Spinal cord (tissue), 9 donors: ENCODE measurements at regions not wholly inside any gene's neighbourhood (a gene's known extent, or its start where the extent isn't known, plus 50 kb on each side); places are given as distances from the start of the nearest gene placed in this dataset.

ENCODE experiments used
- DNase-seq, 6 donors: peaks; one replicate each; pipeline versions ENCODE4 v3.0.0 to v3.0.0-alpha.2; 2013 to 2015; ENCODE audit warnings: low spot score in 6 of 6, low read depth in 4 of 6
- H3K27ac ChIP-seq: one replicate; pipeline ENCODE4 v1.5.1; 2013; ENCODE audit warnings: low read depth, low read length, control low read depth
- H3K27me3 ChIP-seq: one replicate; pipeline ENCODE4 v1.6.1; 2013; ENCODE audit warnings: low read length; ENCODE audit not compliant: control insufficient read depth, insufficient read depth
- H3K36me3 ChIP-seq: one replicate; pipeline ENCODE4 v1.6.1; 2013; ENCODE audit warnings: low read length; ENCODE audit not compliant: control insufficient read depth, insufficient read depth
- H3K4me1 ChIP-seq: one replicate; pipeline ENCODE4 v1.6.1; 2013; ENCODE audit warnings: low read length; ENCODE audit not compliant: control insufficient read depth, insufficient read depth
- H3K4me3 ChIP-seq: one replicate; pipeline ENCODE4 v1.5.1; 2013; ENCODE audit warnings: low read depth, low read length, control low read depth
- H3K9me3 ChIP-seq: one replicate; pipeline ENCODE4 v1.6.1; 2013; ENCODE audit warnings: low read length; ENCODE audit not compliant: control insufficient read depth, insufficient read depth
- WGBS: methylation state at CpG from one replicate; pipeline ENCODE4 v1.1.5; 2013; ENCODE audit warnings: missing lambda C conversion rate; ENCODE audit not compliant: insufficient coverage; 5-methylcytosine and 5-hydroxymethylcytosine counted together
- donor health status: healthy.

DNA sequence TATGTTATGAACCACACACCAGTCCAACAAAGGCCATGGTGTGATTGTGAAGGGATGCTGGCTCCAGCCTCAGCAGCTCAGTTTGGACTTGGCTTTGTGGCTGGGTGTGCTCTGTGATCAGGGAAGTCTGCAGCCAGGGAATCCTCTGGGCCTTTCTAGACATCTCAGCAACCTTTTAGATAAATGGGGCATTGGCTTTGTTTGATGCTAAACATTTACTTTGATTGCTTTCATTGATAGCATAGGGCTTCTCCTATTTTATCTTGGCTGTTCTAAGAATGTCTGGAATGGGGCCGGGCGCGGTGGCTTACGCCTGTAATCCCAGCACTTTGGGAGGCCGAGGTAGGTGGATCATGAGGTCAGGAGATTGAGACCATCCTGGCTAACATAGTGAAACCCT is 104.5 kb downstream of the VAPA start:
- H3K27me3 ChIP-seq: no peaks in the 10 kb centered on the region
- H3K9me3 ChIP-seq: no peaks in the 10 kb centered on the region
- DNase-seq: no peak
- no peak overlapping the region for H3K4me3 ChIP-seq
- H3K27ac ChIP-seq: no peak overlapping the region
- H3K36me3 ChIP-seq: no peaks in the 10 kb centered on the region
- H3K4me1 ChIP-seq: no peaks in the 10 kb centered on the region
- no CpG with 5 or more reads among the region's 5 CpGs for WGBS

- H3K27ac ChIP-seq: no peak overlapping the region
- DNase-seq: no peak
- no CpG with 5 or more reads among the region's 6 CpGs for WGBS
- no peak overlapping the region for H3K4me3 ChIP-seq
- no peaks in the 10 kb centered on the region for H3K27me3 ChIP-seq
- H3K36me3 ChIP-seq: no peaks in the 10 kb centered on the region
- no peaks in the 10 kb centered on the region for H3K9me3 ChIP-seq
- H3K4me1 ChIP-seq: no peaks in the 10 kb centered on the region
Observed at GRCh38 chr18:10020171-10020570, 106.4 kb downstream of the VAPA start.

GRCh38 chr18:10022365-10022764 is 108.5 kb downstream of the VAPA start:
- Histone ChIP-seq H3K36me3 (no peaks in the 10 kb centered on the region), H3K27me3 (no peaks in the 10 kb centered on the region), H3K4me1 (no peaks in the 10 kb centered on the region), H3K9me3 (no peaks in the 10 kb centered on the region), H3K27ac (no peak overlapping the region), H3K4me3 (no peak overlapping the region)
- 87% methylated on average over 4 of the region's 4 CpGs for WGBS
- DNase-seq: no peak

DNA sequence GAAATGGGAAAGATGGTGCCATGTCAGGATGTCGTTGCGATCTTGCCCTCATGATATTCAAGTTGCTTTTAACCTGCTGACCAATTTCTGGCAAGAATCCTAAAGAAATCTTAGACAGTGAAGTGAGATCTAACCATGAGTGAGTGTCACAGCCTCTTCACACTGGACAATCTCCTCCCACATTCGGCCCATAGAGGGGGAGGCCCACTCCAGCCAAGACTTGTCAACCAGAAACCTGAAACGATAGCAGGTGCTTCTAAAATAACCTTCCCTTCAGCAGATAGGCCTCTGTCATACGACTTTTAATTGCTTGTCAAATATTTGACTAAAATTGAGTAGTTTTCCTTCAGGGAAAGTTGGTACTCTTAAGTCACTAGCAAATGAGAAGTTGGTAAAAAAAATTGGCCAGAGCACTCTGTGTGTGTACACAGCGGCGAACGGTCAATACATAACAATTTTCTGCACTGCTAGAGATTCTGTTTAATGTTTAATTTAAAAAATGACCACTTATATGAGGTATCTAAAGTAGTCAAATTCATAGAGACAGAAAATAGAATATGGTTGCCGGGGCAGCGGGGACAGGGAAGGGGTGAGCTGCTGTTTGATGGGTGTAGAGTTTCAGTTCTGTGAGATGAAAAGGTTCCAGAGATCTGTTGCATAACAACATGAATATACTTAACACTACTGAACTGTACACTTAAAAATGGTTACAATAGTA is 110.2 kb downstream of the VAPA start:
- H3K27ac ChIP-seq: no peak overlapping the region
- no peaks in the 10 kb centered on the region for H3K36me3 ChIP-seq
- 94% methylated on average over 3 of the region's 10 CpGs for WGBS
- H3K9me3 ChIP-seq: no peaks in the 10 kb centered on the region
- no peaks in the 10 kb centered on the region for H3K4me1 ChIP-seq
- H3K4me3 ChIP-seq: no peak overlapping the region
- H3K27me3 ChIP-seq: no peaks in the 10 kb centered on the region
- DNase-seq: no peak

DNA sequence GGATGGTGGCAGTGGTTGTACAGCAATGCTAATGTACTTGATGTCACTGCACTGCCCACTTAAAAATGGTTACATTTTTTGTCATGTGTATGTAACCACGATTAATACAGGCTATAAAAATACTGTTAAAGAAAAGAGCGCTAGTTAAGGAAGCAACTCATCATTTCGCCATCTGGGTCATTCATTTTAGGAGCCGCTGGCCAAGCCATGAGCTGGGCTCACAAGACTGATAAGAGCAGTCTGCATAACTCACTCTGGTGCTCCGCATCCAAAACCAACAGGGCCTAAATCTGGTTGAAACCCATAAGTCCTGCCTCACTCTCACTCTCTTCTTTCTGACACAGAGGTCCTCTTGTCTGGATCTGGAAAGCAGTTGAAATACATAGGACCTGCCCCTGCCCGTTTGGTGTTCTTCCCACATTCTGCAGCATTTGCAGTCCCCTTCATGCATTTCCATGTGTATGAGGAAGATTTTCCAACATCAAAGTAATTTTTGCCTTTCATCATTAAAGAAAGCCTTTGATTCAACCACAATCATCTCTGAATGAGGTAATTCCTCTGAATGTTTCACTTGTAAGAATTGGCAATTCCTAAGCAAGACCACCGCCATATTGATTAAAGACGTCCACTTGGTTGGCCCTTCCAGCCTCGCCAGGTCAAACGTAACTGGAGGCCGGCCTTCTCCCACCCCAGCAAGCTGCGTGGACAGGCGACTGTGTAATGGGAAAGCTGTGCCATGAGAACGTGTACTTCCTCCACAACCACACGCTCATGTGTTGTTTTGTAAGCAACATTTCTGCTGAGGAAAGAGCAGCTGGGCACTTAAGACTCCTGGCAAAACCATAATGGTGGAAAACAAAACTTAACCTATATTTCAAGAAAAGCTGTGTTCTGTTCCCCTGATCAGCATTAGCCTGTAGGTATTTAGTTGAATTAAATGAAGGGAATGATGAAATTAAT is 112.2 kb downstream of the VAPA start:
- 88% methylated on average over 10 of the region's 15 CpGs for WGBS
- DNase-seq: no peak
- H3K9me3 ChIP-seq: no peaks in the 10 kb centered on the region
- H3K27me3 ChIP-seq: no peaks in the 10 kb centered on the region
- H3K4me1 ChIP-seq: no peaks in the 10 kb centered on the region
- H3K4me3 ChIP-seq: no peak overlapping the region
- no peak overlapping the region for H3K27ac ChIP-seq
- no peaks in the 10 kb centered on the region for H3K36me3 ChIP-seq

DNA sequence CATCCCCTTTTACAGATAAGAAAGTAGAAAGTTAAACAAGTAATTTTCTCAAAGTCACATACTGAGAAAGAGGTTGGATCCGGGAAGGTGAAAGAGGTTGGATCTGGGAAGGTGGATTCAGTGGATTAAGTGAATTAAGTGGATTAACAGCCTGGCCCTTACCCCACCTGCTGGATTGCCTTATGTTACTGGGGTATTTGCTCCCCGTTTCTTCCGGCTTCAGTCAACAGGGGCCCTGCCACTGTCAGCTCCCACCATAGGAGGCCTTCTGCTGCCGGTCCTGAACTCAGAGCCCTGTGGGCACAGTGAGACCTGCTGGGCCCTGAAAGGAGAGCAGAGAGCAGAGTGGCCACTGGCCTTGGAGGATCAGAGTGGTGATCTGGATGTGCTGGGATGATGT is 113.2 kb downstream of the VAPA start:
- Histone ChIP-seq H3K36me3 (no peaks in the 10 kb centered on the region), H3K4me3 (no peak overlapping the region), H3K4me1 (peaks cover 2% of the 10 kb centered on the region), H3K9me3 (no peaks in the 10 kb centered on the region), H3K27me3 (no peaks in the 10 kb centered on the region), H3K27ac (no peak overlapping the region)
- 100% methylated on average over 2 of the region's 4 CpGs for WGBS
- no peak for DNase-seq

DNA sequence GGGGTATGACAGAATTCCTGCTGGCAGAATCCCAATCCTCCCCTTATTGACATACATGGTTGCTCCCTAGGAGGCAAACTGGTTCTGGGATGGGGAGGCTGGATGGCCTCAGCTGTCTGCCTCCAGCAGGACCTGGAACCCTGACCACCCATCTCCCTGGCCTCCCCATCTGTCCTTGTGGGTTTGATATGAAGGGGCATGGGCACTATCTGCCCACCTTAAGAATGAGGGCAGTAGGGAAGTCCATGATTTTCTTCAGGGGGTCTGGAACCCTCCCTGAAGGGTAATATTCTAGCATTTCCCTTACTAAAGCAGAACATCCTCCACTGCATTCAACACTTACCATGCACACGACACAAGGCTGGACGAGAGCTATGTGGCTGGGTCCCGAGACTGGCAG is 113.6 kb downstream of the VAPA start:
- WGBS: 94% methylated on average over 3 of the region's 3 CpGs

DNA sequence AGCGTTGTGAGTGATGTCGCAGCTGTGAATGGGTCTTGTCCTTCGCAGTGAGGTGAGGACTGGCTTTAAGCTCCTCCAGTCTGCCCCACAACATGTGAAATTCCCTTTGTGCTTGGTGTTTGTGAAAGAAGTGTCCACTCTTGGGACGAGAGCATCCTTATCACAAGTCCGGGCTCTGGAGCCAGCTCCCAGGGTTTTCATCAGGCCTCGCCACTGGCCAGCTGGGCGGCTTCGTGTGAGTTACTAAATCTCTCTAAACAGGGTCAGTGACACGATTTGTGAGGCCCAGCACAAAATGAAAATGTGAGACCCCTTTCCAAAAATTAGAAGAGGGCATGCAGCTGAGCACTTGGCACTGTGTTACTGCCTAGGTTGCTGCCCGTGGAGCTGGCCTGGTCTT is 115.9 kb downstream of the VAPA start:
- no peak overlapping the region for H3K27ac ChIP-seq
- WGBS: 86% methylated on average over 6 of the region's 10 CpGs

More for the DNA sequence above, 113.6 kb downstream of the VAPA start:
- no peak overlapping the region for H3K4me3 ChIP-seq
- H3K27ac ChIP-seq: no peak overlapping the region
- H3K27me3 ChIP-seq: no peaks in the 10 kb centered on the region
- DNase-seq: no peak
- peaks cover 6% of the 10 kb centered on the region for H3K4me1 ChIP-seq
- H3K9me3 ChIP-seq: no peaks in the 10 kb centered on the region
- no peaks in the 10 kb centered on the region for H3K36me3 ChIP-seq

DNA sequence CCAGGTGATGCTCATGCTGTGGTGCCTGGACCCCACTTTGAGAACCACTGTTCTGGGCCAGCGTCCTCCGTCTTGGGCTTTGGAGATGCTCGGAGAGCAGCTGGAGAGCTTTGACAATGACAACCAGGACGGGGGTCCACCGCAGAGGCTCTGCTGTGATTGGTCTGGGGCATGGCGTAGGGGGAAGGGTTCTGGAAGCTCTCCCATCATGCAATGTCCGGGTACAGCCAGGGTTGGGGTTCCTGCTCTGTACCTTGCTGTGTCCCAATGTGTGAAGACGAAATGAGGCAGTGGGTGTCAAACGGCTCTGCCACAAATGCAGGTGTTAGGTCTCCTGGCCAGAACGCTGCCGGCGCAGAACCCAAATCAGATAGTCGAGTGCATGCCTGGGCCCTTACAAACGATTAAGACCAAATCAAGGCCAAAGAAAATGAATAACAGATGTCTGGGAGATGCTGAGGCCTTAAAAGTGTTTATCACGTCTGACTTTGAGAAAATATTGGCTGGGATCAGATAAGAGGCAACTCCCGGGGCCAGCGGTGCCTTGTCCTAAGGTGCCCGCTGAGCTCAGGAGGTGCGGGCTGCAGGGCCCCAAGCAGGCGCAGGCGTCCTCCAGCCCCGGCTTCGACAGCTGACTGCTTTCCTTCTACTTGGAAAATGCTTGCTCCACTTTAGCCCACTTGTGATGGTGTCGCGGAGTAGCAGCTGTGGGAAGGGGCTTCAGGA is 117.2 kb downstream of the VAPA start:
- WGBS: 92% methylated on average over 19 of the region's 25 CpGs
- H3K36me3 ChIP-seq: no peaks in the 10 kb centered on the region
- peaks cover 23% of the 10 kb centered on the region for H3K4me1 ChIP-seq
- DNase-seq: no peak
- no peak overlapping the region for H3K4me3 ChIP-seq
- no peak overlapping the region for H3K27ac ChIP-seq
- H3K9me3 ChIP-seq: no peaks in the 10 kb centered on the region
- H3K27me3 ChIP-seq: no peaks in the 10 kb centered on the region

More for the DNA sequence above, 115.9 kb downstream of the VAPA start:
- H3K4me3 ChIP-seq: no peak overlapping the region
- H3K9me3 ChIP-seq: no peaks in the 10 kb centered on the region
- H3K4me1 ChIP-seq: peaks cover 14% of the 10 kb centered on the region
- no peaks in the 10 kb centered on the region for H3K36me3 ChIP-seq
- DNase-seq: no peak
- H3K27me3 ChIP-seq: no peaks in the 10 kb centered on the region
